DMS114 treated with DMSO at 0.1 percent for 48 hours (cell line): ENCODE measurements at regions not wholly inside any gene's neighbourhood (a gene's known extent, or its start where the extent isn't known, plus 50 kb on each side); places are given as distances from the start of the nearest gene placed in this dataset.

Source experiments
- DNase-seq: peaks from one replicate; lab custom pipeline; 2025; ENCODE audit not compliant: unreplicated experiment; lab: John Stamatoyannopoulos, UW

DNA sequence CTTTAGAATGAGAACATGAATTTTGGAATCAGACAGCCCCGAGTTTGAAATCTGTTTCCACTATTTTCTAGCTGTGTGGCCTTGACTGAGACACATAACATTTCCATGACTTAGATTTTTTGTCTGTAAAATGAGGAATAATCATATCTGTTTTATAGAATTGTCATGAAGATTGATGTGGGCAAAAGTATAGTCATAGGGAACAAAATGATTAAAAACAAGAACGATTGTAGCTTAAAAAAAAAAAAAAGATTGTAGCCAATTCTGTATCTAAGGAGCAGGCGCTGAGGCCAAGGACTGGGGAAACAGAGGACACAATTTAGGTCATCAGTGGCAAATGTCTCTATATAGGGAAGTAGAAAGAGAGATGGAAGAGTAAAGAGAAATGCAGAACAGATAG is 201.6 kb upstream of the C1QTNF7 start:
- DNase-seq, result no peak

DNA sequence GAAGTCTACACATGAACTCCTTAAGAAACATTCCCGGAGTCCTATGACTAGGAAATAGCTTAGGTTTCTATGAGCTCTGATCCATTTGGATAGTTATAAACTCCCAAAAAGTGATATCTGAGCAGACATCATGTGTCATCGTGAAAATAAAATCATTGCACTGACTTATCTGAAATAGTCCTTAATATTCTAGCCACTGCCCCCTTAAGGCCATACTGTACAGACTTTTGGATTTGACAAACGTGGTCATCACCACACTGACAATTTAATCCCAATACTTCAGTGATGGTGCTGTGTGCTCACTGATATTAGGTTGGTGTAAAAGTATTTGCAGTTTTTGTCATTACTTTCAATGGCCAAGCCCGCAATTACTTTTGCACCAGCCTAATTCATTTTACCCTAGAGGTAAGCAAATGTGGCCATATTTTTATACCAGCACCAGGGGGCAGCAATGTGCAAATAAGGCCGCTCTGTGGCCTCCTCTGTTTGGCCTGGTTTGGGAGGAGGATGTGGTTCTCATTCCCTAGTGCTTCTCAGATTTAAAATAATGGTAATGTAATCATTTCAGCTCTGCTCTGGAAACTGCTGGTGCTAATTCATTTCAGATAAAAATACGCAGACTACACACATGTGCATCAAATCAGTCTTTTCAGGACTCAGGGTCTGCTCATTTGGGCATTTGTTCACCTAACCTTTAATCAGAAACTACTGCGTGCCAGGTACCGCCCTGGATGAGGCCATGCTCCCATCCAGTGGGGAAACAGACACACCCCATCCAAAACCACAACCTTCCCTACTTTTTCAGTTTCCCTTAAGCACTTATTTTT is 196.4 kb upstream of the C1QTNF7 start:
- peak; percentile 18 for DNase-seq

DNA sequence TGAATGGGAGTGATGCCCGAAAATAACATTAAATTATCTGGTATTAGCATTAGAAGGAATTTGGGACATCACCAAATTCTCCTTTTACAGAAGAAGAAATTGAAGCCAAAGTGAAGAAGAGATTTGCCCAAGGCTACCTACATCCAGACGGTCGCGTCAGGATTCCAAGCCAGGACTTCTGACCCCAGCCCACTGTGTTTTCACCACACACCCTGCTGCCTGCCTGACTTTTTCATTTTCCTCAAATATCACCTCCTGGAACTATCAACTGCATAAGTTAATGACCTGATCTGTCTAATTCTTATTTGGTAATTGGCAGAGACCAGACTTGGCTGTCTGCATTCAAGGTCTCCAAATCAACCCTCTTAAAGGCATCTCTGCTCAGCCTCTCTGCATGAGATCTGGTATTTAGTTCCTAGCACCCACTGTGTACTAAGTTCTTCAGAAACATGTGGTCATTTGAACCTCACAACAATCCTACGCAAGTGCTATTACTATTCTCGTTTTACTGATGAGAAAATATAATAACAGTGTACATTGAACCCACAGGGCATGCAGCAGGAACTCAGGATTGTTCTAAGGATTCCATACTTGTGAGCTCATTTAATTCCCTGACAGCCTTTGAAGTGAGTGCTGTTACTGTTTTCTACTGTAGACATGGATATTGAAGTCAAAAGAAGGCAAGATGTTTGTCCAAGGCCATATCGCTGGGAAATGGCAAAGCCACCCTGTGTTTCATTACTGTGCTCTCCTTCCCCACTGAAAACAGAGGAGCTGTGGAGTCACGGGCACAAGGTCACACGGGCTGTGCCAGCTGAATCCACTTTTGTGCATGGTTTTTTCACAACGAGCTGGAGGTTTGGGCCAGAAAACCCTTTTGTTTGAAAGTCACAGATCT is 195.2 kb upstream of the C1QTNF7 start:
- no peak for DNase-seq

DNA sequence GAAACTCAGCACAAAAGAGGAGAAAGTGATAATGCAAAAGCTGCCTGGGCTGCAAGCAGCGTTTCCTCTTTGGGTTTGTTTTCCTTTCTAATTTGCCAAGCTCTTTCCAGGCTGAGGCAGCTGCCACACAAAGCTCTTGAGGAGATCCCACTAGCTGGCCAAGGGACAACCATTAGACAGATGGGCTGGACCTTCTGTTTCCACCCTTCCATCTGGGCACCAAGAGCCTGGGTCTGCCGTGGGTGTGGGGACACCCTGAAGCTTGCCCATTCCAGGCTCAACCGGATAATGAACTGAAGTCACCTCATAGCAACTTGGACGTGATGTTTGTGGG is 194.6 kb upstream of the C1QTNF7 start:
- no peak for DNase-seq

DNA sequence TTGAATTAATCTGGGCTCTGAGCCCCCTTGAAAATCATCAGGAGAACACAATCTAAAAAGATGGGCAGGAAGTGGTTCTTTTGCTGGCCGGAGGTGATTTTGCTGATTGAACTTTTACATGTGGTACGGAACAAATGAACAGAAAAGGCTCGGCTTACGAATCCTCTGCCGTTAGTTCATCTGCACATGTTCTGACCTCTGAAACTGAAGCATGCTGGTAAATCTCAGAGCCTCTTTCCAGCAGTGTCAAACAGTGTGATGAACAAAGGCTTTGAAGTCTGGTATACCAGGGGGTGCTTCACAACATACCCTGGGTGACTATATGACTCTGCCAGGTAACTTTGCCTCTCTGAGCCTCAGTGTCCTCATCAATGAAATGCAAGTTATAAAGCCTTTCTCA is 194.2 kb upstream of the C1QTNF7 start:
- DNase-seq, result no peak

DNA sequence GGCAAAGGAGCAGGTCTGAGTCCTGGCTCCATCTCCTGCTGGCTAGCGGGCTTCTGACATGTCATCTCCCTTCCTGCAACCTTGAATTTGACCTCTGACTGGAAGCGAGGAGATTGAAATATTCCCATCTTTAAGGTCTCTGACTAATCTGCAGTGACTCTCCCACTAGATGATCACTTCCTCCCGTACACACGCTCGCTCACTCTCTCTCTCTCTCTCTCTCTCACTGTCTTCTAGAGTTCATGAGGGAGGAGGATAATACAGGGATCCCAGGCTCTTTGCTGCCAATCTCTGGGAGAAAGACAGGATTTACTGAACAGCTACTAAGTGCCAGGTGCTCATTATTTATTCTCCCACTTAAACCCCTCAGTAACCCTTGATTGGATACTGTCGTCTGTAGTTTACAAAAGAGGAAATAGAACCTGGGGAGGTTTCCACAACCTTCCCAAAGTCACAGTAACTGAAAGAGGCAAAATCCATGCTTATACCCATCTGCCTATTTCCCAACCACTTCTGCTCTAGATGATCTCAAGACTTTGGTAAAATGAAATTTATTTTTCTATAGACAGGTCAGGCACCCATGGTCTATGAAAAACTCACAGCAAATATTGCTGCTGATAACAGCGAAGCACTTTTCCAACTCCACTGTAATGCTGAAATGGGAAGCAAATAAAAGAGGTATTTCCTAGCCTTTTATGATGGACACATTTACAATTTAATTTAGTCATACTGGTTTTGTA is 193.5 kb upstream of the C1QTNF7 start:
- DNase-seq, result no peak

DNA sequence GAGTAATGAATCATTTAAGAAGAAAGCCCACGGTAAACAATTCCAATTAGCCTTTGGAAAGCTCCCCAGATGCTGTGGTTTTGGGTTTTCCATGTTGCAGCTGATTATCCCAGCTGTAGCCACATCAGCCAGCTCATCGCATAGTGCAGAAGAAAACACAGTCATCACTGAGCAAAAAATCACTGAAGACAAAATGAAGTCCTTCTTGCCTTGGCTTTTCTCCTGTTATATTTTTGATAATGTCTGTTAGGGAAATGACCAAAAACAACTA is 193.0 kb upstream of the C1QTNF7 start:
- DNase-seq, result no peak

DNA sequence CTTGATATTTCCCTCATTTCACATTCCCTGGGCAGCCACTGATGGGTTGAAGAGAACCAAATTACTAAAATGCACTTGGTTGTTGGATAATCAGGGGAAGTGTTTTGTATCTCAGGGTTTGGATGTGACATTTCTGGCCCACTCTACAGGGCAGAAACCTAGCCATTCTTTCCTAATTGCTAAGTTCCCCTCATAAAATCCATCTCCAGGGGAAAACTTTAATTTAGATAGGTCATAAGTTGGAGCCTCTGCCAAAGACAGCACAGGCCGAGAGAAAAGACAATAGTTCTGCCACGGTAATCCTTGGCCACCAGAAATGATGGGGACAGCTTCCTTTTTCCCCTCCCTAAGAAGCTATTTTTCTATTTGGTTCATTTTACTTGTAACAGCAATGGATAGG is 192.7 kb upstream of the C1QTNF7 start:
- no peak for DNase-seq

DNA sequence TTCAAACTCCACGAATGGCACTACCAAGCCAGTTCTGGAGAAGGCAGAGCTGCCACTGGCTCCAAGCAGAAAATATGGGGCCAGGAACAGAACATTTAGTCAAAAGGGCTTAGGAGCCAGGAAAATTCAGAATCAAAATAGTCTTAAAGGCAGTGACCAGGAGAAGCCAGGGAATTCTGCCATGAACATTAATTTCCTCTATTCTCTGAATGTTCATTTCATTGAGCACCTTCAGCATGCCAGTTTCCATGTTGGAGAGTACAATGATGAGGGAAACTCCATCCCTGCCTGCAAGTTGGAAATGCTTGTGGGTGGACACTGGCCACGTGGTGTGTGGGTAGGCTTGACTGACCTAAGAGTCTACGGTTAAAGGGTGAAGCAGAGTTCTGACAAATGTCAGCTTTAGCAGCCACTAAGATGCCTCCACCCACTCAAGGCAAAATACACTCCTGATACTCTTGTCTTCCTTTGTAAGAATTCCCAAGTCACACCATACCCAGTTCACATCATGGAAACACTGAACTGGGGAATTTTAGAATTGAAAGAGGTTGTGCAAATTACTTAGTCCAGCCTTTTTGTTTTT is 190.1 kb upstream of the C1QTNF7 start:
- DNase-seq, result no peak

DNA sequence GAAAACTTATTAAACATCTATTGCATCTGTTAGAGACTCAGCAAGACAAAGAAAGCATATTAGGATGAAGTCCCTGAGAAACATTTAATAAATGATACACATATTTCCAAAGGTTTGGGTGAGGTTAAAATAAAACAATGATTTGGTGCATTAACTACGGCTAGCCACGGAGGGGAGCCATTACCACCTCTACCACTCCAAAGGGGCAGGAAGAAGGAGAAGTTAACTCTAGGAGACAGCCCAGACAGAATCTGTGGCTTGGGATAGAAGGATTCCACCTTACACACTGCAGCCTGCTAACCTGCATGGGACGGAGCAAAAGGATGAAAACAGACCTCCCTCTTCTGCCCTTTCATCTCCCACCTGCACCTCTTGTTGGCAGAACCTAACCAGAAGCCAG is 189.1 kb upstream of the C1QTNF7 start:
- peak; percentile 4 for DNase-seq

DNA sequence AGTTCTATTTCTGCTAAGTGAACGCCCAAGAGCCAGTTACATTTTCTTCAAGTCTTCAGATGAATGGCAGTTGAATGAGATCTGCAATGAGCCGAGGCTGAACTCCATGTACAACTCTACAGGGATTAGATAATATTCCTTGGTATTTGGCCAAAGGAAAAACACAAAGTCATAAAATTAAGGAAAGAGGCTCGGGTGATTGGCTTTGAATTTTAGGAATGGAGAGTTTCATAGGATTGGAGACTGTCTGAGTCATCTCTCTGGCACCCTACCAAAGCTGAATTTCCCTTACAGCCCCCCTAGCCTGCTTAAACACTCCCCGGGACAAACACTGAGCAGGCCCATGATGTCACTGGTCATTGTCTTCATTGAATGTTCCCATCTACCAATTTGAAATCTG is 188.0 kb upstream of the C1QTNF7 start:
- DNase-seq, result no peak

DNA sequence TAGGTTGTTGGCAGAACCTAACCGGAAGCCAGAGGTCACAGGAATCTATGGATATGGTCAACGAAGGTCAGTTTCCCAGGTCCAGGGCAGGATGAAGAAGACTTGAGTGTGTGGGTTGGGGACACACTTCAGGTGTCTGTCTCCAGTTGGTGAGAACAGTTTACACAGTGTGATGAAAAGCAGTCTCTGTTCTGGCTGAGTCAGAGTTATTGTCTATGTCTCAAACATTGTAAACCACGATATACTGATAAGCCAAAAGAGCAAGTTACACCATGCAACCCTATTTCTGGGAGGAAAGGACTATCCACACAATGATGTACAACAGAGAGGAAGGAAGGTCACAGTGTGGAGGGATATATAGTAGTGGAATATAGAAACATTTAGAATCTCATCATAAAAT is 187.1 kb upstream of the C1QTNF7 start:
- no peak for DNase-seq

DNA sequence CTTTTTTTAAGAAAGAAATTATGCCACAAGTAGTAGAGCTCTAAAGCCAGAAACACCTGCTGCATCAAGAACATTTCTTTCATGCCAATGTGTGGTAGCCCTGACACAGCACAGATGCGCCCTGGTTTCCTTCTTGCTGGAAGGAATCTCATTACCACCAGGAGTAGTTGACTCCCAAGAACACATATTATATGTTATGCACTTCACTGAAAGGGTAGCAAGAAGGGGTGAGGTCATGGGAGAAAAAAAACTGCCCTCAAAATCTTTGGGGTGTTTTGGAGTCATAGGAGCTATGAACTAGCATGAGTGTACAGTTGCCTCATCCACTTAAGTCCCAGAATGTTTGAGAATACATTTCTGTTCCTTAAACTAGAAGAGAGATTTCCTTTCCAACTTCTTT is 185.8 kb upstream of the C1QTNF7 start:
- no peak for DNase-seq

DNA sequence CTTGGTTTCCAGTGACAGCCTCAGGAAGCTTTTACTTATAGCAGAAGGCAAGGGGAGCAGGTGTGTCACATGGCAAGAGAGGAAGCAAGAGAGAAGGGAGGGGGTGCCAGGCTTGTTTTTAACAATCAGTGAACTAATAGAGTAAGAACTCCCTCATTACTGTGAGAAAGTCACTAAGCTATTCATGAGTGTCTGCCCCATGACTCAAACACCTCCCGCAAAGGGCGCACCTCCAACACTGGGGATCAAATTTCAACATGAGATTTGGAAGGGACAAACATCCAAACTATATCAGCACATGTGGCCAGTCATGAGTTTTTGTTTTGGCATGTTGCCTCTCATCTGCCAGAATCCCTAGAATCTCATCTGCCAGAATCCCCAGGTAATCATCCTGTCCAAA is 183.5 kb upstream of the C1QTNF7 start:
- no peak for DNase-seq

DNA sequence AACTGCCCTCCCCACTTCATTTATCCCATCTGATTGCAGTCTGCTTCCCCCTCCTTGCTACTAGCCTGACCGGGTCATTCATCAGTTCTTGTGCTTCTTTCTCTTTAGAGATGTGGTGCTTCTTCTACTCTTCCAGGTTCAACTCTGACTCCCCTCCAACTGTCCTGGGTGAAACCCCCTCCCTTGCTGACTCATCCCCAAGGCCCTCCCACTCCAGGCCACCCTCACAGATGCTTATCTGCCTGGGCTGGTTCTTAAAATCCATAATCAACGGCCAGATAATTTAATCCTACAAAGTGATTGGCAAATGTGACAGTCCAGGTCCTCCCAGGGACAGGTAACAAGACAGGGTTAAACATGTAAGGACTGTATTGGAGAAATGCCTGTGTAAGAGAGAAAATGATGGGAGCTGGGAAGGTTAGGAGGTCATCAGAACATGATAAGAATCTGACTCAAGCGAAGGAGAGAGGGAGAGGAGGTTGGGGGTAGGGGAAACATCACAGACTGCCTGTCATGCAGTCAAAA is 182.8 kb upstream of the C1QTNF7 start:
- no peak for DNase-seq

DNA sequence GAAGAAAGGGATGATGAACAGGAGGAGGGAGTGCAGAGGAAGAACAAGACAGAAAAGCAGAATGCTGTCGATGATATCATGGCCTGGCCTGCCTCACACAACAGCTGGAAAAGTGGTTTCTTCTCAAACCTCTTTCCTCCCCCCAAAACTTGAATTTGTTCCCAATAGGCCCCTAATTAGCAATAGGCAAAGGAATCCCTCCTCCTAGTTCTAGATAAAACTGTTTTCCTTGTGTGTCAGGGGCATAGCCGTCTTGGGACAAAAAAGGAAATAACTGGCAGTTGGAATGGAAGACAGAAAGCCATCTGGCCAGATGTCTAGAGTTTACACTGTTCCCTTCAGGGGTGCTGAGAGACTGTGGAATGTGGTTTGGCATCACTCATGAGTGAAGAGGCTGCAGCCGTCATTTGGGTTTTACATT is 177.8 kb upstream of the C1QTNF7 start:
- DNase-seq, result no peak

DNA sequence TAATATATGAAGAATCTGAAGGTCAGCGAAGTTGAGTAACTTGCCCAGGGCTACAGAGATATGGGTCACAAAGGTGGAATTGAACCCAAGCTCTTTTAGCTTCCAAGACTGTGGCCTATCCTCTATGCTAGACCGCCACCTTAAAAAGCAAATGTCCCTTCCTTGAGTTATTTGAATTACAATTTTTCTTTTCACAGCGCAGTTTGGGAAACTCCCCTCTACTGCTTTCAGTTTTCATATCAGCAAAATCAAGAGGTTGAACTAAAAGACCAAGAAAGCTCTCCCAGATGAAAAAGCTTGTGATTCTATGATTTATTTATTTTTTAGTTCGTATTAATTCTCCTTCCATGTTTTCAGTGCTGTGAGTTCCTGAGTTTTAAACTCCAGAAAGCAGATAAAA is 174.5 kb upstream of the C1QTNF7 start:
- DNase-seq, result no peak

DNA sequence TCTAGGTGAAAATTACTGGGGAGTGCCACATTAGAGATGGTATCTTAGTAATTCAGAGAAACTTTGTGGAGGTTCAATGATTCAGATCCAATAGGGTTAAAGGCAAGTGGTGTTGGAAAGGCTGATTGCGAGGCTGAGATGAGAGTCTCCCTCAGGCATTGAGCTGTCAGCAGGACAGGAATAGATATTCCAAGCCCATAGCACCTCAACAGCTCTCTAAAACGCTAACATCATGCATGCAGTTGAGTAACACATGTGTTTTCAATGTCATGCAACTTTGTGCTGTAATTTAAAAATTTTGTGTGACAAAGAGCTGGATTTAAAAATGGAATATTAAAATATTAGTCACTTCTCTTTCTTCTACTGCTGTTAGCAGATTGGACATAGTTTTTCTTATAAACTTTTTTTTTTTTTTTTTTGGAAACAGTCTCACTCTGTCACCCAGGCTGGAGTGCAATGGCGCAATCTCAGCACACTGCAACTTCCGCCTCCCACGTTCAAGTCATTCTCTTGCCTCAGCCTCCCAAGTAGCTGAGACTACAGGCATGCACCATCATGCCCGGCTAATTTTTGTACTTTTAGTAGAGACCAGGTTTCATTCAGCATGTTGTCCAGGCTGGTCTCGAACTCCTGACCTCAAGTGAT is 173.5 kb upstream of the C1QTNF7 start:
- no peak for DNase-seq

DNA sequence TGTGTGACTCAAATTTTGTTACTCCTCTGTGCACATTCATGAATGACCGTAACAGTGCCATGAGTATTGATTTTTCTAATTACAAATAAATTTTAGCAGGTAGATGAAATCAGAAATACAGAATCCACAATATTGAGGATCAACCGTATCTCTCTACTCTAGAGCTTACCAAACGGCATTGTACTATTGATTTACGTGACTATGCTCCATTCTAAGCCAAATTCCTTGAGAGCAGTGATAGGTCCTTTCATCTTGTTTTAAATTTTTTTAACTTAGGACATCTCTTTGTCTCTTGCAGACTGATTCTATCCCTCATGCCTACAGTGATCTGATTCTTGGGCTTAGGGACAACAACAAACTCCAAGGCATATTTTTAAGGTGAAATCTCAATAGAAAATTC is 172.3 kb upstream of the C1QTNF7 start:
- DNase-seq, result no peak

DNA sequence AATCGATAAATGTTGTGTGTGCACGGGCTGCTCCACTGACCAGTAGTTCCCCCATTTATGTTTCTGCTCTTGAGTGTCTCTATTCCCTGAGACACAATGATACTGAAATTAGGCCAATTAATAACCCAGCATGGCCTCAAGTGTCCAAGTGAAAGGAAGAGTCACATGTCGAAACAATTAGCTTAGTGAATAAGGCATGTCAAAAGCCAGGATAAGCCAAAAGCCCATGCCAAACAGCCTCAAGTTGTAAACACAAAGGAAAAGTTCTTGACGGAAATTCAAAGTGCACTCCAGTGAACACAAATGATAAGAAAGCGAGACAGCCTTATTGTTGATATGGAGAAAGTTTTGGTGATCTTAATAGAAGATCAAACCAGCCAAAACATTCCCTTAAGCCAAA is 167.1 kb upstream of the C1QTNF7 start:
- no peak for DNase-seq

DNA sequence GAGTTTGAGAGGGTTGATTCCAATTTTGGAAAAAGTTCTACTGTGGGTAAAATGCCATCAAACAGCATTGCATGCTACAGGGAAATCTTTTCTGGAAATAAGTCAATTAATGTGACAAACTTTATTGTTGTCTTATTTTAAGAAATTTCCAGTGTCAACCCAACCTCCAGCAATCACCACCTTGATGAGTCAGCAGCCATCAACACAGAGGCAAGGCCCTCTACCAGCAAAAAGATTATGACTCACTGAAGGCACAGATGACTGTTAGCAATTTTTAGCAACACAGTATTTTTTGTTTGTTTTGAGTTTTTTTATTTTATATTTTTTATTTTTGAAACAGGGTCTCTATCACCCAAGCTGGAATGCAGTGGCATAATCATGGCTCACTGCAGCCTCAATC is 165.4 kb upstream of the C1QTNF7 start:
- DNase-seq, result no peak
